A549 (cell line): ENCODE measurements at regions not wholly inside any gene's neighbourhood (a gene's known extent, or its start where the extent isn't known, plus 50 kb on each side); places are given as distances from the start of the nearest gene placed in this dataset.

Source experiments
- ATAC-seq, 2 experiments: fragments of 200-7000 bp in 1 of 2; fragments of >200 bp in 1 of 2; cut with Nextera tagmentation in 1 of 2; cut with Tn5 transposase in 1 of 2; 3 replicates each; pipeline versions ENCODE4 v1.8.0 to v1.9.1; 2018 to 2020; ENCODE audit warnings: mild to moderate bottlenecking in 1 of 2, moderate library complexity in 1 of 2
- CTCF ChIA-PET: fragments of 300-600 bp; sonication (Branson Sonifier 250); formaldehyde crosslinking; extraction: SDS; loops from one replicate; lab custom pipeline; 2021; ENCODE audit warnings: antibody characterized with exemption, inconsistent platforms; lab: Yijun Ruan, JAX
- POLR2A ChIA-PET: fragments of 350-600 bp; formaldehyde crosslinking; extraction: SDS; loops from one replicate; lab custom pipeline; 2021; ENCODE audit warnings: antibody characterized with exemption, inconsistent platforms; lab: Yijun Ruan, JAX
- DNase-seq, 2 experiments: peaks; one replicate each; pipeline versions ENCODE4 v3.0.0 to v3.0.0-alpha.2; 2011 to 2016; ENCODE audit warnings: low read depth in 1 of 2, low spot score in 1 of 2
- FAIRE-seq: peaks from 2 replicates; lab custom pipeline; 2011; peaks lifted over from hg19 to GRCh38; lab: Jason Lieb, UNC
- H3K27ac ChIP-seq, 2 experiments: fragments of >200 bp; sonication (Bioruptor Twin); formaldehyde crosslinking; 3 replicates each; pipeline ENCODE4 v1.5.1; 2016 to 2017
- H3K4me1 ChIP-seq: fragments of >200 bp; sonication (Bioruptor Twin); formaldehyde crosslinking; 3 replicates; pipeline ENCODE4 v1.6.1; 2016
- H3K4me2 ChIP-seq: fragments of >200 bp; sonication (Bioruptor Twin); formaldehyde crosslinking; 3 replicates; pipeline ENCODE4 v1.6.1; 2016
- H3K4me3 ChIP-seq: fragments of >200 bp; sonication (Bioruptor Twin); formaldehyde crosslinking; 3 replicates; pipeline ENCODE4 v1.5.1; 2016
- H3K9me3 ChIP-seq: fragments of >200 bp; sonication (Bioruptor Twin); formaldehyde crosslinking; 3 replicates; pipeline ENCODE4 v1.6.1; 2016
- ATOH8 ChIP-seq: fragments of 250-450 bp; sonication (Bioruptor Pico); IDR thresholded peaks from 2 replicates; pipeline ENCODE4 v1.5.0; 2020; ENCODE audit warnings: low read depth, mild to moderate bottlenecking, moderate library complexity
- BHLHE40 ChIP-seq: IDR thresholded peaks from 2 replicates; pipeline ENCODE4 v1.6.1; 2012; ENCODE audit warnings: low read depth, low read length, inconsistent platforms
- CBX2 ChIP-seq: fragments of 200-600 bp; sonication (generic); IDR thresholded peaks from 2 replicates; pipeline ENCODE4 v1.6.1; 2016; ENCODE audit warnings: low read depth, mild to moderate bottlenecking, borderline replicate concordance
- CHD4 ChIP-seq: fragments of 200-600 bp; sonication (generic); IDR thresholded peaks from 2 replicates; pipeline ENCODE4 v1.6.1; 2016; ENCODE audit warnings: antibody characterized with exemption, mild to moderate bottlenecking, borderline replicate concordance
- FOSB ChIP-seq: fragments of 250-450 bp; sonication (Bioruptor Pico); IDR thresholded peaks from 2 replicates; pipeline ENCODE4 v1.5.0; 2020; ENCODE audit warnings: mild to moderate bottlenecking, moderate library complexity
- GATA3 ChIP-seq: IDR thresholded peaks from 2 replicates; pipeline ENCODE4 v1.6.1; 2012; ENCODE audit warnings: borderline replicate concordance
- HOXA7 ChIP-seq: fragments of 250-450 bp; sonication (Bioruptor Pico); IDR thresholded peaks from 2 replicates; pipeline ENCODE4 v1.5.0; 2020; ENCODE audit warnings: mild to moderate bottlenecking, moderate library complexity
- KDM5A ChIP-seq: fragments of 200-600 bp; sonication (generic); IDR thresholded peaks from 2 replicates; pipeline ENCODE4 v1.6.1; 2016; ENCODE audit warnings: antibody characterized with exemption, mild to moderate bottlenecking
- NFE2L2 ChIP-seq: fragments of 150-350 bp; conservative IDR thresholded peaks from 2 replicates; pipeline ENCODE4 v1.6.1; 2014; ENCODE audit warnings: low read length
- NR3C1 ChIP-seq: fragments of >200 bp; sonication (Bioruptor Twin); formaldehyde crosslinking; IDR thresholded peaks from 3 replicates; pipeline ENCODE4 v1.6.1; 2017
- PHF8 ChIP-seq: fragments of 200-600 bp; sonication (generic); IDR thresholded peaks from 2 replicates; pipeline ENCODE4 v1.6.1; 2016; ENCODE audit warnings: low read depth, mild to moderate bottlenecking, antibody characterized with exemption, moderate library complexity, borderline replicate concordance
- RARB ChIP-seq: fragments of 250-450 bp; sonication (Bioruptor Pico); IDR thresholded peaks from 2 replicates; pipeline ENCODE4 v1.8.0; 2021; ENCODE audit warnings: mild to moderate bottlenecking, moderate library complexity
- RFX5 ChIP-seq: fragments of 450-650 bp; IDR thresholded peaks from 2 replicates; pipeline ENCODE4 v1.7.1; 2014; ENCODE audit warnings: antibody characterized with exemption, mild to moderate bottlenecking, moderate library complexity
- TP53 ChIP-seq: fragments of 250-450 bp; sonication (Bioruptor Pico); IDR thresholded peaks from 2 replicates; pipeline ENCODE4 v1.5.0; 2021; ENCODE audit warnings: mild to moderate bottlenecking, moderate library complexity
- ZC3H11A ChIP-seq: fragments of 450-650 bp; IDR thresholded peaks from 2 replicates; pipeline ENCODE4 v1.6.1; 2014; ENCODE audit warnings: antibody characterized with exemption, mild to moderate bottlenecking
- WGBS: methylation state at CpG from one replicate; pipeline ENCODE4 v1.1.6; 2017; ENCODE audit errors: missing lambda C conversion rate; 5-methylcytosine and 5-hydroxymethylcytosine counted together
- TF ChIP-seq, protein P1 (sequence below): fragments of 250-450 bp; sonication (Bioruptor Pico); IDR thresholded peaks from 2 replicates; pipeline ENCODE4 v1.5.0; 2021; ENCODE audit warnings: mild to moderate bottlenecking, moderate library complexity, borderline replicate concordance
- TF ChIP-seq, protein P2 (sequence below): fragments of >200 bp; sonication (Bioruptor Twin); formaldehyde crosslinking; IDR thresholded peaks from 2 replicates; pipeline ENCODE4 v1.6.1; 2016

- no peak for TF ChIP-seq PHF8
- no peak for TF ChIP-seq RFX5
- TF ChIP-seq TP53 (CRISPR knock-in tag): no peak
- no peak for DNase-seq
- Histone ChIP-seq H3K4me2 (no peak overlapping the region), H3K9me3 (0 out of 3 replicates have a peak, but pooled peaks cover 2% of the 10 kb centered on the region), H3K4me1 (no peaks in the 10 kb centered on the region), H3K27ac (no peak overlapping the region), H3K4me3 (no peak overlapping the region)
- WGBS: 57% methylated on average over 3 of the region's 3 CpGs
- ChIA-PET CTCF (interaction anchor here (2.5 kb wide), 1 partner anchor 8 kb away, joined by 13 read pairs; no protein-coding TSS in a partner anchor), POLR2A (no interaction called here)
- no peak for ATAC-seq
- FAIRE-seq: no peak
These were observed 272.4 kb downstream of the DUSP10 start for GRCh38 chr1:221469476-221469875.

- POLR2A ChIA-PET: no interaction called here
- TF ChIP-seq BHLHE40: no peak
- no peak for TF ChIP-seq NR3C1
These were observed 271.7 kb downstream of the DUSP10 start for GRCh38 chr1:221470000-221470698.

DNA sequence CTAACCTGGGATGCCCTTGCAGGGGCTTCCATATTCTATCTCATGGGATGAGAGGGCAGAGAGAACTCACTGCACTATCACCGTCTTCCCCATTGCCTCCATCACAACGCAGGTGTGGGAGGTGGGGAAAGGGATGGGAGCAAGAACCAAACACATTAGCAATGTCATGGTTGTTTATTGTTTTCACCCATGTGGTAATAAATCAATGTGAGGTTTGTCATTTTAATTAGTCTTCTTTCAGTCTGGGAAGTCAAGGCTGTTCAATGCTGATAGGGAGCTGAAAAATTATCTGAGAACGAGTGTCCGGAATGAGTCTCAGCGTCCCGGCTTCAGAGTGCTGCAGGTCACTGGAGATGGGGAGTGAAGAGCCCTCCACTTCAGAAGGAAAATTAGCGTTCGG, 268.5 kb downstream of the DUSP10 start:
- no peak overlapping the region for H3K4me3 ChIP-seq
- no peak for FAIRE-seq
- TF ChIP-seq HOXA7: no peak
- TF ChIP-seq, protein P1, sequence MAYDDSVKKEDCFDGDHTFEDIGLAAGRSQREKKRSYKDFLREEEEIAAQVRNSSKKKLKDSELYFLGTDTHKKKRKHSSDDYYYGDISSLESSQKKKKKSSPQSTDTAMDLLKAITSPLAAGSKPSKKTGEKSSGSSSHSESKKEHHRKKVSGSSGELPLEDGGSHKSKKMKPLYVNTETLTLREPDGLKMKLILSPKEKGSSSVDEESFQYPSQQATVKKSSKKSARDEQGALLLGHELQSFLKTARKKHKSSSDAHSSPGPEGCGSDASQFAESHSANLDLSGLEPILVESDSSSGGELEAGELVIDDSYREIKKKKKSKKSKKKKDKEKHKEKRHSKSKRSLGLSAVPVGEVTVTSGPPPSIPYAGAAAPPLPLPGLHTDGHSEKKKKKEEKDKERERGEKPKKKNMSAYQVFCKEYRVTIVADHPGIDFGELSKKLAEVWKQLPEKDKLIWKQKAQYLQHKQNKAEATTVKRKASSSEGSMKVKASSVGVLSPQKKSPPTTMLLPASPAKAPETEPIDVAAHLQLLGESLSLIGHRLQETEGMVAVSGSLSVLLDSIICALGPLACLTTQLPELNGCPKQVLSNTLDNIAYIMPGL (CRISPR knock-in tag): no peak
- TF ChIP-seq CHD4: no peak
- TF ChIP-seq, protein P2, sequence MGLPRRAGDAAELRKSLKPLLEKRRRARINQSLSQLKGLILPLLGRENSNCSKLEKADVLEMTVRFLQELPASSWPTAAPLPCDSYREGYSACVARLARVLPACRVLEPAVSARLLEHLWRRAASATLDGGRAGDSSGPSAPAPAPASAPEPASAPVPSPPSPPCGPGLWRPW: no peak
- TF ChIP-seq GATA3: no peak
- no peak for TF ChIP-seq KDM5A
- no peak for TF ChIP-seq CBX2
- TF ChIP-seq ATOH8: no peak
- TF ChIP-seq RARB (CRISPR knock-in tag): no peak
- no peak for TF ChIP-seq FOSB (CRISPR knock-in tag)
- no peak for TF ChIP-seq NFE2L2
- no peak for TF ChIP-seq ZC3H11A
- TF ChIP-seq PHF8: no peak
- no peak for DNase-seq
- POLR2A ChIA-PET: no interaction called here
- H3K4me2 ChIP-seq: no peak overlapping the region
- CTCF ChIA-PET: interaction anchor here (1.4 kb wide), 1 partner anchor 981 kb away, joined by 4 read pairs; no protein-coding TSS in a partner anchor
- 82% methylated on average over 8 of the region's 8 CpGs for WGBS
- ATAC-seq: no peak
- H3K4me1 ChIP-seq: peaks cover 6% of the 10 kb centered on the region
- H3K9me3 ChIP-seq: 0 out of 3 replicates have a peak, but pooled peaks cover 1% of the 10 kb centered on the region
- H3K27ac ChIP-seq: no peak overlapping the region

More at GRCh38 chr1:221470000-221470698, 271.7 kb downstream of the DUSP10 start:
- WGBS: 69% methylated on average over 6 of the region's 6 CpGs
- H3K27ac ChIP-seq: no peak overlapping the region
- ATAC-seq: no peak
- H3K4me3 ChIP-seq: no peak overlapping the region
- 0 out of 3 replicates have a peak, but pooled peaks cover 2% of the 10 kb centered on the region for H3K9me3 ChIP-seq
- no peaks in the 10 kb centered on the region for H3K4me1 ChIP-seq
- CTCF ChIA-PET: interaction anchor here (0.5 to 1.8 kb wide), 2 partner anchors 971 to 985 kb away, joined by 3 to 6 read pairs; no protein-coding TSS in a partner anchor
- H3K4me2 ChIP-seq: no peak overlapping the region
- no peak for FAIRE-seq
- no peak for DNase-seq
